ENCODE measurements at regions not wholly inside any gene's neighbourhood (a gene's known extent, or its start where the extent isn't known, plus 50 kb on each side); places are given as distances from the start of the nearest gene placed in this dataset.

DNA sequence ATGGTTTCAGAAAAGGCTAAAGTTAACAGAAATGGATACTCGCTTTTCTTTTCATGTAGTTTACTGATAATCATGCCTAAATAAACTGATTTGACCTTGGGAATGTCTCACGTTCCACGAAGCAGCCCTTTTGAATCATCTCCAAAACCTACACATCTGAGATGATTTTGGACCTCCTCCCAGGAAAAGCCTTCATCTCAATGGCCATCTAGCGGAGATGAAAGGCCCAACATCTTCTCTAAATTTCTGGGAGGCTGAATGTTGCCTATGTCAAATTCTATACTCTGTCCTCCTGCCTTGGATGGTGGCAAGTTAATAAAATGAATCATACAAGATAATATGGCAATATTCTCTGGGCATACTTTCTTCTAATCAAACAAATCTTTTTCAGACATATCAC is 448.5 kb downstream of the ZEB2 start:
- no peak overlapping the region for H3K56ac ChIP-seq (ENCODE audit: insufficient read length, low read depth, low read length)

More for the DNA sequence above, 448.5 kb downstream of the ZEB2 start:
- DNase-seq: no peak
- Histone ChIP-seq H2BK12ac (ENCODE audit: insufficient read length, low read depth, low read length) (no peak overlapping the region), H2BK5ac (ENCODE audit: insufficient read length, low read length) (no peak overlapping the region), H3K27me3 (ENCODE audit: insufficient read depth, low read length) (no peaks in the 10 kb centered on the region), H4K8ac (replicated peaks; ENCODE audit: insufficient read length, low read depth, low read length) (no peak overlapping the region), H2BK120ac (ENCODE audit: low read depth, low read length, poor library complexity, severe bottlenecking) (no peak overlapping the region), H3K27ac (ENCODE audit: insufficient read length, low read depth, low read length) (no peak overlapping the region), H3K18ac (ENCODE audit: insufficient read length, low read depth, low read length) (no peak overlapping the region), H3K79me1 (ENCODE audit: insufficient read depth, low read depth, low read length, poor library complexity, severe bottlenecking) (no peaks in the 10 kb centered on the region), H3K79me2 (ENCODE audit: insufficient read depth, low read length) (no peaks in the 10 kb centered on the region), H3K23ac (ENCODE audit: insufficient read length, low read depth, low read length) (no peak overlapping the region), H3K14ac (ENCODE audit: insufficient read depth, low read length) (no peak overlapping the region), H3T11ph (ENCODE audit: low read length) (no peak overlapping the region), H2BK15ac (ENCODE audit: low read depth, low read length) (no peak overlapping the region), H2AFZ (ENCODE audit: low read length) (no peak overlapping the region), H3K9ac (ENCODE audit: extremely low read depth, insufficient read length, low read length) (no peak overlapping the region), H4K91ac (ENCODE audit: insufficient read length, low read depth, low read length) (no peak overlapping the region), H3K4me1 (ENCODE audit: insufficient read depth, low read length) (no peaks in the 10 kb centered on the region), H2AK5ac (ENCODE audit: insufficient read length, low read length) (no peak overlapping the region), H4K20me1 (ENCODE audit: control insufficient read depth, insufficient read depth, insufficient read length) (no peaks in the 10 kb centered on the region), H3K23me2 (ENCODE audit: insufficient read length, low read depth, low read length, poor library complexity, severe bottlenecking) (no peaks in the 10 kb centered on the region), H4K5ac (ENCODE audit: insufficient read length, low read depth, low read length) (no peak overlapping the region), H3K9me3 (ENCODE audit: control insufficient read depth, low read depth, low read length) (no peaks in the 10 kb centered on the region), H2BK20ac (ENCODE audit: low read depth, low read length, poor library complexity, severe bottlenecking) (no peak overlapping the region), H3K4me2 (ENCODE audit: insufficient read depth, insufficient read length, low read length) (no peak overlapping the region), H3K4ac (ENCODE audit: low read depth, low read length) (no peak overlapping the region)
- no peak overlapping the region for H3K4me3 Mint-ChIP-seq
- H3K9me3 Mint-ChIP-seq: no peaks in the 10 kb centered on the region
- H3K27ac Mint-ChIP-seq: no peak overlapping the region; a peak in 1 of 7 replicates
- H3K36me3 Mint-ChIP-seq (ENCODE audit: insufficient read depth in 1 of 3, low read depth in 3 of 3): no peaks in the 10 kb centered on the region
- TF ChIP-seq, protein P1, sequence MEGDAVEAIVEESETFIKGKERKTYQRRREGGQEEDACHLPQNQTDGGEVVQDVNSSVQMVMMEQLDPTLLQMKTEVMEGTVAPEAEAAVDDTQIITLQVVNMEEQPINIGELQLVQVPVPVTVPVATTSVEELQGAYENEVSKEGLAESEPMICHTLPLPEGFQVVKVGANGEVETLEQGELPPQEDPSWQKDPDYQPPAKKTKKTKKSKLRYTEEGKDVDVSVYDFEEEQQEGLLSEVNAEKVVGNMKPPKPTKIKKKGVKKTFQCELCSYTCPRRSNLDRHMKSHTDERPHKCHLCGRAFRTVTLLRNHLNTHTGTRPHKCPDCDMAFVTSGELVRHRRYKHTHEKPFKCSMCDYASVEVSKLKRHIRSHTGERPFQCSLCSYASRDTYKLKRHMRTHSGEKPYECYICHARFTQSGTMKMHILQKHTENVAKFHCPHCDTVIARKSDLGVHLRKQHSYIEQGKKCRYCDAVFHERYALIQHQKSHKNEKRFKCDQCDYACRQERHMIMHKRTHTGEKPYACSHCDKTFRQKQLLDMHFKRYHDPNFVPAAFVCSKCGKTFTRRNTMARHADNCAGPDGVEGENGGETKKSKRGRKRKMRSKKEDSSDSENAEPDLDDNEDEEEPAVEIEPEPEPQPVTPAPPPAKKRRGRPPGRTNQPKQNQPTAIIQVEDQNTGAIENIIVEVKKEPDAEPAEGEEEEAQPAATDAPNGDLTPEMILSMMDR (conservative IDR thresholded peaks at IDR 0.05): peak; percentile 29; the same call in 2 of the 3 replicates
- WGBS (ENCODE audit: extremely low coverage, insufficient read length, low lambda C conversion rate): no CpG with 5 or more reads among the region's 4 CpGs
- peaks cover 11 to 19% of the 10 kb centered on the region in 2 experiments for H3K4me1 Mint-ChIP-seq
- no peaks in the 10 kb centered on the region for H3K27me3 Mint-ChIP-seq (ENCODE audit: low read depth)

All from H9 (cell line).